ENCODE measurements at regions not wholly inside any gene's neighbourhood (a gene's known extent, or its start where the extent isn't known, plus 50 kb on each side); places are given as distances from the start of the nearest gene placed in this dataset.

- H3K9me3 Mint-ChIP-seq, result no peaks in the 10 kb centered on the region
- CTCF ChIA-PET, result no interaction called here
- no peaks in the 10 kb centered on the region for H3K4me1 Mint-ChIP-seq
- peaks cover 3% of the 10 kb centered on the region for H3K27me3 Mint-ChIP-seq
- POLR2A ChIA-PET, result no interaction called here
- intact Hi-C loops (cut with micrococcal nuclease), result no loop called here
- H3K27ac Mint-ChIP-seq, result no peak overlapping the region
- ATAC-seq (ENCODE audit: low read depth), result no peak
- no peak overlapping the region for H3K4me3 Mint-ChIP-seq
- no peak for TF ChIP-seq CTCF (IDR thresholded peaks at IDR 0.05)
- no peak for DNase-seq
- no peaks in the 10 kb centered on the region for H3K36me3 Mint-ChIP-seq (ENCODE audit: low read depth)
These were observed 161.6 kb upstream of the PIRT start for GRCh38 chr17:10999484-10999883.

GRCh38 chr17:10993126-10993525 is 155.2 kb upstream of the PIRT start:
- no peaks in the 10 kb centered on the region for H3K36me3 Mint-ChIP-seq (ENCODE audit: low read depth)
- no peak for TF ChIP-seq CTCF (IDR thresholded peaks at IDR 0.05)
- no peak for ATAC-seq (ENCODE audit: low read depth)
- CTCF ChIA-PET, result no interaction called here
- DNase-seq, result no peak
- no peak overlapping the region for H3K4me3 Mint-ChIP-seq
- intact Hi-C loops (cut with micrococcal nuclease), result no loop called here
- no peaks in the 10 kb centered on the region for H3K4me1 Mint-ChIP-seq
- POLR2A ChIA-PET, result no interaction called here
- H3K9me3 Mint-ChIP-seq, result no peaks in the 10 kb centered on the region
- H3K27me3 Mint-ChIP-seq, result peaks cover 3% of the 10 kb centered on the region
- H3K27ac Mint-ChIP-seq, result no peak overlapping the region

GRCh38 chr17:10992106-10992880 is 154.4 kb upstream of the PIRT start:
- intact Hi-C loops (cut with micrococcal nuclease), result no loop called here
- ChIA-PET CTCF (interaction anchor here (0.6 kb wide), 1 partner anchor 48 kb away, joined by 3 read pairs; no protein-coding TSS in a partner anchor), POLR2A (no interaction called here)
- Mint-ChIP-seq H3K9me3 (no peaks in the 10 kb centered on the region), H3K4me3 (no peak overlapping the region), H3K36me3 (ENCODE audit: low read depth) (no peaks in the 10 kb centered on the region), H3K27ac (no peak overlapping the region), H3K27me3 (peaks cover 3% of the 10 kb centered on the region), H3K4me1 (no peaks in the 10 kb centered on the region)
- TF ChIP-seq CTCF (IDR thresholded peaks at IDR 0.05), result no peak
- ATAC-seq (ENCODE audit: low read depth), result no peak
- DNase-seq, result no peak

GRCh38 chr17:10987786-10988185 is 149.9 kb upstream of the PIRT start:
- Mint-ChIP-seq H3K27ac (no peak overlapping the region), H3K27me3 (no peaks in the 10 kb centered on the region), H3K9me3 (no peaks in the 10 kb centered on the region), H3K4me3 (no peak overlapping the region), H3K4me1 (no peaks in the 10 kb centered on the region), H3K36me3 (ENCODE audit: low read depth) (no peaks in the 10 kb centered on the region)
- DNase-seq, result no peak
- POLR2A ChIA-PET, result no interaction called here
- intact Hi-C loops (cut with micrococcal nuclease), result no loop called here
- TF ChIP-seq CTCF (IDR thresholded peaks at IDR 0.05), result no peak
- ATAC-seq (ENCODE audit: low read depth), result no peak
- CTCF ChIA-PET, result no interaction called here

GRCh38 chr17:10984220-10984619 is 146.3 kb upstream of the PIRT start:
- TF ChIP-seq CTCF (IDR thresholded peaks at IDR 0.05), result no peak
- no peaks in the 10 kb centered on the region for H3K36me3 Mint-ChIP-seq (ENCODE audit: low read depth)
- CTCF ChIA-PET, result no interaction called here
- ATAC-seq (ENCODE audit: low read depth) (no peak), DNase-seq (no peak)
- no peak overlapping the region for H3K4me3 Mint-ChIP-seq
- no peaks in the 10 kb centered on the region for H3K27me3 Mint-ChIP-seq
- no peaks in the 10 kb centered on the region for H3K4me1 Mint-ChIP-seq
- intact Hi-C loops (cut with micrococcal nuclease), result no loop called here
- H3K27ac Mint-ChIP-seq, result no peak overlapping the region
- POLR2A ChIA-PET, result no interaction called here
- peaks cover 2% of the 10 kb centered on the region for H3K9me3 Mint-ChIP-seq

Data from activated B cell treated with CpG ODN at 0.5 μM for 24 hours (primary cell).